GM19438 (cell line): ENCODE measurements at regions not wholly inside any gene's neighbourhood (a gene's known extent, or its start where the extent isn't known, plus 50 kb on each side); places are given as distances from the start of the nearest gene placed in this dataset.

Experiments
- ATAC-seq: cut with Tn5 transposase; IDR thresholded peaks from one replicate; pipeline ENCODE4 v1.9.1; 2021; ENCODE audit warnings: low read depth; ENCODE audit not compliant: unreplicated experiment

- no peak for ATAC-seq
Measured at GRCh38 chr18:6465281-6465680, 50.6 kb upstream of the L3MBTL4 start.

GRCh38 chr18:6476190-6476589, 61.5 kb upstream of the L3MBTL4 start:
- ATAC-seq = no peak

- ATAC-seq = no peak
Measured at GRCh38 chr18:6476880-6477279, 62.2 kb upstream of the L3MBTL4 start.

GRCh38 chr18:6478121-6478520, 63.4 kb upstream of the L3MBTL4 start:
- ATAC-seq = no peak

- no peak for ATAC-seq
Measured at GRCh38 chr18:6479699-6480098, 65.0 kb upstream of the L3MBTL4 start.

- peak; percentile 87 for ATAC-seq
Measured at GRCh38 chr18:6482198-6482977, 67.7 kb upstream of the L3MBTL4 start.

GRCh38 chr18:6484659-6485058, 69.9 kb upstream of the L3MBTL4 start:
- ATAC-seq = no peak

- ATAC-seq = no peak
Measured at GRCh38 chr18:6486313-6486712, 71.6 kb upstream of the L3MBTL4 start.

- ATAC-seq = no peak
Measured at GRCh38 chr18:6486764-6487426, 72.2 kb upstream of the L3MBTL4 start.

- ATAC-seq = no peak
Measured at GRCh38 chr18:6487968-6488367, 73.3 kb upstream of the L3MBTL4 start.

GRCh38 chr18:6488956-6489355, 74.2 kb upstream of the L3MBTL4 start:
- no peak for ATAC-seq

- ATAC-seq = no peak
Measured at GRCh38 chr18:6489977-6490376, 75.3 kb upstream of the L3MBTL4 start.

GRCh38 chr18:6493194-6493593, 78.5 kb upstream of the L3MBTL4 start:
- ATAC-seq = no peak

- ATAC-seq = no peak
Measured at GRCh38 chr18:6495536-6495935, 80.8 kb upstream of the L3MBTL4 start.

- no peak for ATAC-seq
Measured at GRCh38 chr18:6497543-6497942, 82.8 kb upstream of the L3MBTL4 start.

GRCh38 chr18:6498289-6498856, 83.7 kb upstream of the L3MBTL4 start:
- ATAC-seq = no peak

GRCh38 chr18:6504605-6505497, 90.1 kb upstream of the L3MBTL4 start:
- ATAC-seq = no peak

GRCh38 chr18:6505498-6505875, 90.8 kb upstream of the L3MBTL4 start:
- ATAC-seq = no peak

GRCh38 chr18:6509417-6509816, 94.7 kb upstream of the L3MBTL4 start:
- ATAC-seq = no peak

- ATAC-seq = no peak
Measured at GRCh38 chr18:6509832-6510231, 95.1 kb upstream of the L3MBTL4 start.

GRCh38 chr18:6520901-6521300, 106.2 kb upstream of the L3MBTL4 start:
- ATAC-seq = no peak
